ENCODE measurements at regions not wholly inside any gene's neighbourhood (a gene's known extent, or its start where the extent isn't known, plus 50 kb on each side); places are given as distances from the start of the nearest gene placed in this dataset.

GRCh38 chr2:215880970-215881369 is 132.4 kb downstream of the MREG start:
- WGBS, result 81% methylated on average over 4 of the region's 4 CpGs
- DNase-seq (ENCODE audit: low read depth in 6 of 9, low spot score in 9 of 9), result no peak
- Histone ChIP-seq H3K9me3 (ENCODE audit: control insufficient read depth in 2 of 2, insufficient read depth in 1 of 2, low read length in 1 of 2) (no peaks in the 10 kb centered on the region), H3K27me3 (ENCODE audit: control insufficient read depth in 2 of 2, insufficient read depth in 1 of 2, low read length in 1 of 2) (no peaks in the 10 kb centered on the region), H3K27ac (ENCODE audit: low read depth in 1 of 2, low read length in 1 of 2) (no peak overlapping the region), H3K36me3 (ENCODE audit: control insufficient read depth in 2 of 2, insufficient read depth in 2 of 2, low read length in 1 of 2) (no peaks in the 10 kb centered on the region), H3K4me3 (ENCODE audit: low read length in 2 of 2) (no peak overlapping the region), H3K4me1 (ENCODE audit: control insufficient read depth in 2 of 2, insufficient read depth in 2 of 2, low read length in 2 of 2) (no peaks in the 10 kb centered on the region)

GRCh38 chr2:215879977-215880940 is 133.1 kb downstream of the MREG start:
- H3K27me3 ChIP-seq (ENCODE audit: control insufficient read depth in 2 of 2, insufficient read depth in 1 of 2, low read length in 1 of 2), result no peaks in the 10 kb centered on the region
- no peak overlapping the region for H3K4me3 ChIP-seq (ENCODE audit: low read length in 2 of 2)
- no peaks in the 10 kb centered on the region for H3K36me3 ChIP-seq (ENCODE audit: control insufficient read depth in 2 of 2, insufficient read depth in 2 of 2, low read length in 1 of 2)
- no peak overlapping the region for H3K27ac ChIP-seq (ENCODE audit: low read depth in 1 of 2, low read length in 1 of 2)
- WGBS, result 98% methylated on average over 8 of the region's 8 CpGs
- DNase-seq (ENCODE audit: low read depth in 6 of 9, low spot score in 9 of 9), result no peak
- H3K4me1 ChIP-seq (ENCODE audit: control insufficient read depth in 2 of 2, insufficient read depth in 2 of 2, low read length in 2 of 2), result no peaks in the 10 kb centered on the region
- no peaks in the 10 kb centered on the region for H3K9me3 ChIP-seq (ENCODE audit: control insufficient read depth in 2 of 2, insufficient read depth in 1 of 2, low read length in 1 of 2)

- no peaks in the 10 kb centered on the region for H3K27me3 ChIP-seq (ENCODE audit: control insufficient read depth in 2 of 2, insufficient read depth in 1 of 2, low read length in 1 of 2)
- no peak for DNase-seq (ENCODE audit: low read depth in 6 of 9, low spot score in 9 of 9)
- no peak overlapping the region for H3K27ac ChIP-seq (ENCODE audit: low read depth in 1 of 2, low read length in 1 of 2)
- no peak overlapping the region for H3K4me3 ChIP-seq (ENCODE audit: low read length in 2 of 2)
- no peaks in the 10 kb centered on the region for H3K36me3 ChIP-seq (ENCODE audit: control insufficient read depth in 2 of 2, insufficient read depth in 2 of 2, low read length in 1 of 2)
- no peaks in the 10 kb centered on the region for H3K9me3 ChIP-seq (ENCODE audit: control insufficient read depth in 2 of 2, insufficient read depth in 1 of 2, low read length in 1 of 2)
- 72% methylated on average over 1 of the region's 1 CpG for WGBS
- no peaks in the 10 kb centered on the region for H3K4me1 ChIP-seq (ENCODE audit: control insufficient read depth in 2 of 2, insufficient read depth in 2 of 2, low read length in 2 of 2)
These were observed 134.0 kb downstream of the MREG start for GRCh38 chr2:215879331-215879730.

GRCh38 chr2:215878476-215879063 is 134.8 kb downstream of the MREG start:
- Histone ChIP-seq H3K27me3 (ENCODE audit: control insufficient read depth in 2 of 2, insufficient read depth in 1 of 2, low read length in 1 of 2) (no peaks in the 10 kb centered on the region), H3K4me1 (ENCODE audit: control insufficient read depth in 2 of 2, insufficient read depth in 2 of 2, low read length in 2 of 2) (no peaks in the 10 kb centered on the region), H3K36me3 (ENCODE audit: control insufficient read depth in 2 of 2, insufficient read depth in 2 of 2, low read length in 1 of 2) (no peaks in the 10 kb centered on the region), H3K4me3 (ENCODE audit: low read length in 2 of 2) (no peak overlapping the region), H3K9me3 (ENCODE audit: control insufficient read depth in 2 of 2, insufficient read depth in 1 of 2, low read length in 1 of 2) (no peaks in the 10 kb centered on the region), H3K27ac (ENCODE audit: low read depth in 1 of 2, low read length in 1 of 2) (no peak overlapping the region)
- 96% methylated on average over 4 of the region's 4 CpGs for WGBS
- no peak for DNase-seq (ENCODE audit: low read depth in 6 of 9, low spot score in 9 of 9)

GRCh38 chr2:215876937-215877238 is 136.5 kb downstream of the MREG start:
- DNase-seq (ENCODE audit: low read depth in 6 of 9, low spot score in 9 of 9), result no peak
- Histone ChIP-seq H3K36me3 (ENCODE audit: control insufficient read depth in 2 of 2, insufficient read depth in 2 of 2, low read length in 1 of 2) (no peaks in the 10 kb centered on the region), H3K27ac (ENCODE audit: low read depth in 1 of 2, low read length in 1 of 2) (no peak overlapping the region), H3K4me3 (ENCODE audit: low read length in 2 of 2) (no peak overlapping the region), H3K27me3 (ENCODE audit: control insufficient read depth in 2 of 2, insufficient read depth in 1 of 2, low read length in 1 of 2) (no peaks in the 10 kb centered on the region), H3K9me3 (ENCODE audit: control insufficient read depth in 2 of 2, insufficient read depth in 1 of 2, low read length in 1 of 2) (no peaks in the 10 kb centered on the region), H3K4me1 (ENCODE audit: control insufficient read depth in 2 of 2, insufficient read depth in 2 of 2, low read length in 2 of 2) (no peaks in the 10 kb centered on the region)
- 97% methylated on average over 1 of the region's 1 CpG for WGBS

- no peak for DNase-seq (ENCODE audit: low read depth in 6 of 9, low spot score in 9 of 9)
- H3K36me3 ChIP-seq (ENCODE audit: control insufficient read depth in 2 of 2, insufficient read depth in 2 of 2, low read length in 1 of 2), result no peaks in the 10 kb centered on the region
- H3K9me3 ChIP-seq (ENCODE audit: control insufficient read depth in 2 of 2, insufficient read depth in 1 of 2, low read length in 1 of 2), result no peaks in the 10 kb centered on the region
- no peak overlapping the region for H3K27ac ChIP-seq (ENCODE audit: low read depth in 1 of 2, low read length in 1 of 2)
- no peak overlapping the region for H3K4me3 ChIP-seq (ENCODE audit: low read length in 2 of 2)
- H3K4me1 ChIP-seq (ENCODE audit: control insufficient read depth in 2 of 2, insufficient read depth in 2 of 2, low read length in 2 of 2), result no peaks in the 10 kb centered on the region
- WGBS, result 94% methylated on average over 3 of the region's 3 CpGs
- H3K27me3 ChIP-seq (ENCODE audit: control insufficient read depth in 2 of 2, insufficient read depth in 1 of 2, low read length in 1 of 2), result no peaks in the 10 kb centered on the region
These were observed 137.0 kb downstream of the MREG start for GRCh38 chr2:215876139-215876936.

- no peak for DNase-seq (ENCODE audit: low read depth in 6 of 9, low spot score in 9 of 9)
- Histone ChIP-seq H3K4me3 (ENCODE audit: low read length in 2 of 2) (no peak overlapping the region), H3K27ac (ENCODE audit: low read depth in 1 of 2, low read length in 1 of 2) (no peak overlapping the region), H3K36me3 (ENCODE audit: control insufficient read depth in 2 of 2, insufficient read depth in 2 of 2, low read length in 1 of 2) (no peaks in the 10 kb centered on the region), H3K4me1 (ENCODE audit: control insufficient read depth in 2 of 2, insufficient read depth in 2 of 2, low read length in 2 of 2) (no peaks in the 10 kb centered on the region), H3K9me3 (ENCODE audit: control insufficient read depth in 2 of 2, insufficient read depth in 1 of 2, low read length in 1 of 2) (no peaks in the 10 kb centered on the region), H3K27me3 (ENCODE audit: control insufficient read depth in 2 of 2, insufficient read depth in 1 of 2, low read length in 1 of 2) (no peaks in the 10 kb centered on the region)
- WGBS, result 96% methylated on average over 2 of the region's 2 CpGs
These were observed 138.9 kb downstream of the MREG start for GRCh38 chr2:215874418-215874817.

- Histone ChIP-seq H3K27ac (ENCODE audit: low read depth in 1 of 2, low read length in 1 of 2) (no peak overlapping the region), H3K4me1 (ENCODE audit: control insufficient read depth in 2 of 2, insufficient read depth in 2 of 2, low read length in 2 of 2) (no peaks in the 10 kb centered on the region), H3K36me3 (ENCODE audit: control insufficient read depth in 2 of 2, insufficient read depth in 2 of 2, low read length in 1 of 2) (no peaks in the 10 kb centered on the region), H3K9me3 (ENCODE audit: control insufficient read depth in 2 of 2, insufficient read depth in 1 of 2, low read length in 1 of 2) (no peaks in the 10 kb centered on the region), H3K27me3 (ENCODE audit: control insufficient read depth in 2 of 2, insufficient read depth in 1 of 2, low read length in 1 of 2) (no peaks in the 10 kb centered on the region), H3K4me3 (ENCODE audit: low read length in 2 of 2) (no peak overlapping the region)
- DNase-seq (ENCODE audit: low read depth in 6 of 9, low spot score in 9 of 9), result no peak
- 93% methylated on average over 2 of the region's 2 CpGs for WGBS
These were observed 142.4 kb downstream of the MREG start for GRCh38 chr2:215870986-215871385.

- DNase-seq (ENCODE audit: low read depth in 6 of 9, low spot score in 9 of 9), result no peak
- WGBS, result 94% methylated on average over 3 of the region's 3 CpGs
These were observed 143.3 kb downstream of the MREG start for GRCh38 chr2:215870088-215870490.

More at GRCh38 chr2:215870088-215870490, 143.3 kb downstream of the MREG start:
- Histone ChIP-seq H3K4me3 (ENCODE audit: low read length in 2 of 2) (no peak overlapping the region), H3K4me1 (ENCODE audit: control insufficient read depth in 2 of 2, insufficient read depth in 2 of 2, low read length in 2 of 2) (no peaks in the 10 kb centered on the region), H3K27ac (ENCODE audit: low read depth in 1 of 2, low read length in 1 of 2) (no peak overlapping the region), H3K27me3 (ENCODE audit: control insufficient read depth in 2 of 2, insufficient read depth in 1 of 2, low read length in 1 of 2) (no peaks in the 10 kb centered on the region), H3K9me3 (ENCODE audit: control insufficient read depth in 2 of 2, insufficient read depth in 1 of 2, low read length in 1 of 2) (no peaks in the 10 kb centered on the region), H3K36me3 (ENCODE audit: control insufficient read depth in 2 of 2, insufficient read depth in 2 of 2, low read length in 1 of 2) (no peaks in the 10 kb centered on the region)

All from thymus (tissue), 11 donors.